RPMI7951 (cell line): ENCODE measurements at regions not wholly inside any gene's neighbourhood (a gene's known extent, or its start where the extent isn't known, plus 50 kb on each side); places are given as distances from the start of the nearest gene placed in this dataset.
"Not testable (repeated sequence)": the region's sequence is repeated elsewhere in the genome, so short reads cannot be mapped to it uniquely, and the experiment has no call there.

Experiments
- DNase-seq: peaks from one replicate; pipeline ENCODE4 v3.0.0-alpha.2; 2012; ENCODE audit warnings: low read depth

- DNase-seq = no peak
Measured at GRCh38 chr16:16937576-16937975, 533.2 kb downstream of the XYLT1 start.

- no peak for DNase-seq
Measured at GRCh38 chr16:16938009-16938408, 532.8 kb downstream of the XYLT1 start.

GRCh38 chr16:16938980-16939379, 531.8 kb downstream of the XYLT1 start:
- no peak for DNase-seq

- DNase-seq = no peak
Measured at GRCh38 chr16:16940351-16940750, 530.4 kb downstream of the XYLT1 start.

GRCh38 chr16:16942849-16943248, 527.9 kb downstream of the XYLT1 start:
- not testable (repeated sequence) for DNase-seq

GRCh38 chr16:16945207-16945606, 525.6 kb downstream of the XYLT1 start:
- no peak for DNase-seq

- no peak for DNase-seq
Measured at GRCh38 chr16:16956376-16956775, 514.4 kb downstream of the XYLT1 start.

GRCh38 chr16:16960785-16961184, 510.0 kb downstream of the XYLT1 start:
- DNase-seq = no peak

- DNase-seq = no peak
Measured at GRCh38 chr16:16966439-16966838, 504.3 kb downstream of the XYLT1 start.

GRCh38 chr16:16971042-16971441, 499.7 kb downstream of the XYLT1 start:
- no peak for DNase-seq

- no peak for DNase-seq
Measured at GRCh38 chr16:16972831-16973230, 497.9 kb downstream of the XYLT1 start.

- DNase-seq = no peak
Measured at GRCh38 chr16:16973707-16974591, 496.8 kb downstream of the XYLT1 start.

- no peak for DNase-seq
Measured at GRCh38 chr16:16982614-16983013, 488.1 kb downstream of the XYLT1 start.

GRCh38 chr16:16983582-16983981, 487.2 kb downstream of the XYLT1 start:
- no peak for DNase-seq

GRCh38 chr16:16984091-16984490, 486.7 kb downstream of the XYLT1 start:
- not testable (repeated sequence) for DNase-seq

- DNase-seq = no peak
Measured at GRCh38 chr16:16985707-16986106, 485.1 kb downstream of the XYLT1 start.

- no peak for DNase-seq
Measured at GRCh38 chr16:16988963-16989362, 481.8 kb downstream of the XYLT1 start.

- DNase-seq = no peak
Measured at GRCh38 chr16:16989368-16989767, 481.4 kb downstream of the XYLT1 start.

GRCh38 chr16:16991711-16992110, 479.0 kb downstream of the XYLT1 start:
- DNase-seq = no peak

- DNase-seq = no peak
Measured at GRCh38 chr16:16992975-16993765, 477.6 kb downstream of the XYLT1 start.

GRCh38 chr16:16994831-16995230, 475.9 kb downstream of the XYLT1 start:
- no peak for DNase-seq

GRCh38 chr16:16996827-16997226, 473.9 kb downstream of the XYLT1 start:
- DNase-seq = no peak

- DNase-seq = no peak
Measured at GRCh38 chr16:16997349-16997748, 473.4 kb downstream of the XYLT1 start.
